ENCODE measurements at regions not wholly inside any gene's neighbourhood (a gene's known extent, or its start where the extent isn't known, plus 50 kb on each side); places are given as distances from the start of the nearest gene placed in this dataset.
"Not testable (repeated sequence)": the region's sequence is repeated elsewhere in the genome, so short reads cannot be mapped to it uniquely, and the experiment has no call there.

DNA sequence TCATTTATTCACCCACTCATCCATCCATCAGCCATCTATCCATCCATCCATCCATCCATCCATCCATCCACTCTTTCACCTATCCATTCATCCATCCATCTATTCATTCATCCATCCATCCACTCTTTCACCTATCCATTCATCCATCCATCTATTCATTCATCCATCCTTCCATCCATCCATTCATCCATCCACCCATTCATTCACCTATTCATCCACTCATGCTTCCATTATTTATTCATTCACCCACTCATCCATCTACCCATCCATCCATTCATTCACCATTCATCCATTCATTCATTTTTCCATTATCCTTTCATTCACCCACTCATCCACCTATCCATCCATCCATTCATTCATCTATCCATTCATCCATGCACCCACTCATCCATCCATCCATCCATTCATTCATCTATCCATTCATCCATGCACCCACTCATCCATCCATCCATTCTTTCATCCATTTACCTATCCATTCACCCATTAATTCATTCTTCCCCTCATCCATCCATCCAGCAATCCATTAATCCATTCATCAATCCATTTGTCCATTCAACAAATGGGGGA lies 360.9 kb downstream of the ADGRD1 start:
- DNase-seq: no peak

DNA sequence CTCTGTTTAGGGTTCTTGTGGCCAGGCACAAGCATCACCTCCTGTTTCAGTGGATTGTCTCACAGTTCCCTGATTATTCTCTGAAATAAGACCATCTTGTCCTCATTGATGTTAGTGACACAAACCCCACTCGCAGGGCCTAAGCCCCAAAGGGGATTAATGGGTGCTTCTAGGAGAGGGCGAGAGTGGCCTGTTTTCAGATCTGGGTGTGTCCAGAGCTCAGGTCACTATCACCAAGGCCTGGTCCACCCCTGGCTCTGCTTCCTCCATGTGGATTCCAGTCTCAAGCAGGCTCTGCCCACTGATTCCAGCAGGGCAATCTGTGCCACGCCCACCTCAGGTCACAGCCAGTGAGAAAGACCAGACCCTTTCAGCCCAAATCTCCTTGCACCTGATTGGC lies 361.9 kb downstream of the ADGRD1 start:
- DNase-seq: no peak

DNA sequence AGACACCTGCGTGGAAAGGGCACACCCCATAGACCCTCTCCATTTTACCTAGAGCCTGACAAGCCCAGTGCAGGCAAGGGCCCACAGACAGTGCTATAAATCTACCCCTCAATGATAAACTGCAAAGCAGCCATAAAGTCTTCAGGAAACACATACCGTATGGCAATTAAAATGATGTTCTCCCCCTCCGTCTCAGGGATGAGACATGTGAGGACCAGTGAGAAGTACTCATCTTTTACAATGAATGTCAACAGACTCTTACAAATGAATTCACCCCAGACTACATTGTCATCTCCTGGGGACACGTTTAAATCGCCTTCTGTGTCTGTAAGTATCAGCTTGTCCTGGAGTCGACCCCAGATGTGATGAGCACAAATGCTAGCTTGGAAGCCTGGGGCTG lies 362.7 kb downstream of the ADGRD1 start:
- DNase-seq: no peak

- DNase-seq: no peak
Measured at GRCh38 chr12:131318045-131318685, 364.5 kb downstream of the ADGRD1 start.

DNA sequence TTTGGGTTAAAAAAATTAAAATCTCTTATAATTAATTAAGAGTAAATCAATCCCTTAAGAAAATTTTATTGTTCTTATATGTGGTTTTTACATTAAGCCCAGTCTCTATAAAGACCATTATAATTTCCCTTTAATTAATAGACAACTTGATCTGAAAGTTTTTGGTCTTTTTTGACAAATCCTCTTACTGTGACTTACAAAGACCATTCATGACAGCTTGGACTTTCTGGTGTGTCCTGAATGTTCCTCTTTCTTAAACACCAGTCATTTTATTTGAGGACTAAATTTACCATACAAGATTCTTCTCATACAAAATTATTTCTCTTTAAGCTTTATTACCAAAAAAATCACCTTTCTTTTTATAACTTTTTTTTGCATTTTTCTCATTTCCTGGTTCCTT lies 368.3 kb downstream of the ADGRD1 start:
- no peak for DNase-seq

- not testable (repeated sequence) for DNase-seq
Measured at GRCh38 chr12:131322460-131322859, 368.8 kb downstream of the ADGRD1 start.

DNA sequence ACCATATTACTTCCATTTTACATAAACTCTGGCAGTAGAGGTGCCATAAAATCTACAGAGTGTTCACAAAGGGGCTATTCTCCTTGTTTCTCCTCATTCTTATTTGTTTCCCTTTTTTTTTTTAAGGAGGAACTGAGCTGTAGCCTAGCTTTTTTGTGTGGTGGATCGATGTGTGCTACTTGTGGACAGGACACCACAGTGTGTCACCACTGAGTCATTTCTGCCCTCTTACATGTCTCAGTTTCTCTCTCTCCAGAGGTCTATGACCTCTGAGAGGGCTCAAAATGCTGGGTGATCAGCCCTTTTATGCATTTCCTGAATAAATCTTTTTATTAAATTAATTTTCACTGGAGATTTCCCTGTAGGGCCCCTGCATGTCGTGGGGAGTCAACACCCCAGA lies 370.2 kb downstream of the ADGRD1 start:
- no peak for DNase-seq

GRCh38 chr12:131327521-131328488 lies 374.1 kb downstream of the ADGRD1 start:
- DNase-seq: peak in 1 of 14 donors; percentile 5

DNA sequence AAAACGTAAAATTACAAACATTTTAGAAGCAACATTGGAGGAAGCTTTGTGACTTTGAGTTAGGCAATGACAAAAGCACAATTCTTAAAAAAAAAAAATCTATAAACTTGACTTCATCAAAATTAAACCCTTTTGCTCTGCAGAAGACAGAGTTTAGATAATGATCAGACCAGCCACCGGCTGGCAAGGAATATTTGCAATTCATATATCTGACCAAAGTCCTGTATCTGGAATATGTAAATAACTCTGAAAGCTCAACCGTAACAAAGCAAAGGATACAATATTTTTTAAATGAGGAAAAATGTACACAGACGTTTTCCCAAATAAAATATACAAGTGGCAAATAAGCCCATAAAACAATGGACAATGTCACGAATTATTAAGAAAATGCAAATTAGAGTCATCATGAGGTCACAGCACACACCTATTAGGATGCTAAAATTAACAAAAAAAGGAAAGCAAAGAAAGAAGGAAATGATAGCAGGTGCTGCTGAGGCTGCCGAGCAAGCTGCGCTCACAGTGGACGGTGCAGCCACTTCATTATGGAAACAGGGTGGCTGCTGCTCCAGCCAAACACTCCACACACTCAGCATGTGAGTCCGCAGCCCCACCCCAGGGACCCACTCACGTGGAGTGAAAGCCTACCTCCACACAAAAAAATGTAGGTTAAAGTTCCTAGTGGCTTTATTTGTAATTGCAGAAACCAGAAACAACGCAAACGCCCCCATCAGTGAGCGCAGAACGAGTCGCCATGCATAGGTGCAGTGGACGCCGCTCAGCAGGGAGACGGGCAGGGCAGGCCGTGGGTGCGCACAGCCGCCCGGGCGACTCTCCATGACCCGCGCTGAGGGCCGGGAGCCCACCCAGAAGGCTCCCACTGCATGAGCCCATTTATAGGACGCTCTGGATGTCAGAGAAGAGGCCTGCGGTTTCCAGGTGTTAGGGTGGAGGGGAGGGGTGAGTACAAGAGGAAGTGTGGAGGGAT lies 375.4 kb downstream of the ADGRD1 start:
- not testable (repeated sequence) for DNase-seq

GRCh38 chr12:131330106-131330815 lies 376.6 kb downstream of the ADGRD1 start:
- DNase-seq: no peak

DNA sequence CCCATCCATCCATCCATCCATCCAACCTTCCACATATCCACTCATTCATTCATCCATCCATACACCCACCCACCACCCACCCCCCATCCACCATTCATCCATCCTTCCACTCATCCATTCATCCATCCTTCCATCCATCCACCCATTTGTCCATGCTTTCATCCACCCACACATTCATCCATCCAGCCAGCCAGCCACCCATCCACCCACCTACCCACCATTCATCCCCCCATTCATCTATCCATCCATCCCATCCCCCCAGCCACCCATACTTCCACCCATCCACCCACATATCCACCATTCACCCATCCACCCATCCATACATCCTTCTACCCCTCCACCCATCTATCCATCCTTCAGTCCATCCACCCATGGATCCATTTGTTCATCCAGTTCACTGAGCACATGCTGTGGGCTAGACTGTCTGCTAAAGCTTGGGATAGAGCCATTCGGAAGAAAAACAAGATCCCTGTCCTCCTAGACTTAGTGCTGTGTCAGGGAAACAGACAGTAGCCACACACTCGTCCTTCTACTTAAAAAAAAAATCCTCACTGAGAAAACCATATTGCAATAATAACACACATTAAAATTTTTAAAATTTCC lies 377.5 kb downstream of the ADGRD1 start:
- no peak for DNase-seq

DNA sequence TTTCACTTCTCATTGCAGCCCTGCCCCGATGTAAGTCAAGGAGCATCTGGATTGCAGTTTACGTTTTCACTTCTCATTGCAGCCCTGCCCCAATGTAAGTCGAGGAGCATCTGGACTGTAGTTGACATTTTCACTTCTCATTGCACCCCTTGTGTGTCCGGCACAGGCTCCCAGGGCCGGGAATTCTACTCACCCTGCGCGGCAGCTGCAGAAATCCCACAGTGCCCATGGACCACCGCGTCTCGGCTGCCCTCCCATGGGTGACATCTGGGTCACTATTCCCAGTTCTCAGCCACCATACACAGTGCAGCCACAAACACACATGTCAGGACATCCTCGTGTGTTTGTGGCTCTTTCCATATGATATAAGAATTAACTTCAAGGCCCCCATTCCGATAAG lies 378.5 kb downstream of the ADGRD1 start:
- no peak for DNase-seq

DNA sequence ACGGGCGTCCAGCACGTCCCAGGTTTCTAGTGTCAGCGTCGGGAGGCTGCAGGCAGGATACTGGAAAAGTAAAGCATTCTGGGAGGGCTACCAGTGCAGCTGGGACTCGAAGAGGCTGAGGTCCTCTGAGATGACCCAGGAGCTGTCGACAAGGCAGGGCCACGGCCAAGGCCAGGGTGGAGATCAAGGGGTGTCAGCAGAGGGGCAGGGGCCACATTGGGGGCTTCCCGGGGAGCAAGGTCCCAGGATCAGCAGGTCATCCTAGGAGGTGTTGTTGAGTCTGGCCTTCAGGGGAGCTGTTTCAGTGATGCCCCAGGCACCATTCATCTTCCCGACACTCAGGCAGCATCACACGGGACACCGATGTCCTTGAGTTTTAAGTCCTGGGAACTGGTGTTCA lies 377.8 kb upstream of the SFSWAP start:
- no peak for DNase-seq

DNA sequence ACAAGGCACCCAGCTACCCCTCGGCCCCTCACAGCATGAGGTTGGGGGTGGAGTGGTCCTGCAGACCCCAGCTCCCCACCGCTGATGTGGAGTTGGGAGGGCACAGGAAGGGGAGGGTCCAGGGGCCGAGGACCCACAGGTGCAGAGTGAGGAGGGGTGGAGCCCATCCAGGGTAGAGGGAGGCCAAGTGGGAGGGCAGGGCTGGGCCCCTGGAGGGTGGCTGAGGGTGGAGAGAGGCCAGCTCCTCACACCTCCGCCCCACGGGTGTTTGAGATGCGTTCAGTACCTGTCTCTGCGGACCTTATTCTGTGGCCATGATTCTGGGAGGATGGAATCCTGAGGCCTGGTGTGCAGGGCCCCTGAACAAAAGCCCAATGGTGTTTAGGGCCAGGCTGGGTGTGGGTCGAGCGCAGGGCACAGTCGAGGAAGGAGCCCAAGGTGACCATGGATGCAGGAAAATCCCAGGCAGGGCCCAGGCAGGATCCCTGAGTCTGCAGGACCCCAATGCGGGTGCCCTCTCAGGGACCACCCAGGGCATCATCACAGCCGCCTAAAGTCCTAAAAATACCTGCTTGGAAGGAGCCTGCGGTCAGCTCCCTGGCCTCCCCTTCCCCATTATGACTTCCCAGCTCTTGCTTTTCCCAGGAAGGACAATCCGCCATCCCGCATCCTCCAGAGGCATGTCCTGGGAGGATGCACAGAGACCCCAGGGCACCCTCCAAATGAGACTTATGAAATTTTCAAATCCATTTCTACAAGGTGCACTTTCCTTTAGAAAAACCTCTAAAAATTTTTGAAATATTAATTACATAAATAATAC lies 377.1 kb upstream of the SFSWAP start:
- DNase-seq: no peak

DNA sequence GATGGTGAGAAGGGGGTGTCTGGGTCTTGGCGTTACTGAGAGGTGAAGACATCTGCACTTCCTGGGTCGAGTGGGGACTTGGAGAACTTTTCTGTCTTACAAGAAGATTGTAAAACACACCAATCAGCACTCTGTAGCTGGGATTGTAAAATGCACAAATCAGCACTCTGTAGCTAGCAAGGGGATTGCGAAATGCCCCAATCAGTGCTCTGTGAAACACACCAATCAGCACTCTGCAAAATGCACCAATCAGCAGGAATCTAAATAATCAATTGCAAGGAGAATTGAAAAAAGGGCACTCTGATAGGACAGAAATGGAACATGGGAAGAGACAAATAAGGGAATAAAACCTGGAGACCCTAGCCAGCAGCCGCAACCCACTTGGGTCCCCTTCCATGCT lies 376.1 kb upstream of the SFSWAP start:
- no peak for DNase-seq

- no peak for DNase-seq
Measured at GRCh38 chr12:131335456-131335855, 375.4 kb upstream of the SFSWAP start.

GRCh38 chr12:131337861-131338260 lies 373.0 kb upstream of the SFSWAP start:
- DNase-seq: not testable (repeated sequence)

DNA sequence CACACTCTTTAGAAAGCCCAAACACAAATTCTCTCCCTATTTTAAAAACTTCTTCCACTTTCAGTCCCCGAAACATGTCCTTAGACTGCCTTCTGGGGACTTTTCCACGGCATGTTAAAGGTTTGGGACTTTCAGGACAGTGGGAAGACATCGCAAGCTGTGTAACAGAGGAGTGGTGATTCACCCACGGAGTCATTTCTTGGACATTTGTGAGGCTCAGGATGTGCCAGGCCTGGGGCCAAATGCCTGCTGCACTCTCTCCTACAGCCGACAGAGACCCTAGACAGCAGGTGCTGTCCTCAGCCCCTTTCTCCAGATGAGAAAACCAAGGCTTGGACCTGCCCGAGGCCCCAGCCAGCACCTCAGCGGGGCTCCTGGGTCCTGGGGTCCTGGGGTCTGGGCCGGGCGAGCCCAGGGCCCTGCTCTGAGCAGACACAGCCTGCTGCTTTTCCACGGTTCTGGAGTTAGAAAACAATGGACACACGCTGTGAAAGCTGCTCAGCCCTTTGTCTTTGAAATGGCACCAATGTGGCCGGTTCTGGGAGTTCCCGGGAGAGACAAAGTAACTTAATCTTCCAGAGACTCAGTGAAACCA lies 370.2 kb upstream of the SFSWAP start:
- DNase-seq: no peak

DNA sequence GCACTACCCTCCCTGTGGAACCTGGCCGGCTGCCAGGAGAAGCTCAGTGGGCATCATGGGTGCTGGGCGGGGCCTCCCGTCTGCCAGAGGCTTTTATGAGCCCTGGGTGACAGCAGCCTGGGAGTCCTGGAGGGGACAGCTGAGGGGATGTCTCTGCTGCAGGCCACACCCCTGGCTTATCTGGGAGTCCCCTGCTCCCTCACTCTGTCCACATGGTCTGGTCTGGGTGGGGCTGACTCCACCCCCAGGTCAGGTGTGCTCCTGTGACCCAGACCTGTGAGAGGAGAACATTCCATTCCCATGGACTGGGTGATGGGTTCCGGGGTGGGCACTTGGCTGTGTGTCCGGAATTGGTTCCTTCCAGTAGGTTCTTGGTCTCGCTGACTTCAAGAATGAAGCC lies 369.3 kb upstream of the SFSWAP start:
- DNase-seq: not testable (repeated sequence)

DNA sequence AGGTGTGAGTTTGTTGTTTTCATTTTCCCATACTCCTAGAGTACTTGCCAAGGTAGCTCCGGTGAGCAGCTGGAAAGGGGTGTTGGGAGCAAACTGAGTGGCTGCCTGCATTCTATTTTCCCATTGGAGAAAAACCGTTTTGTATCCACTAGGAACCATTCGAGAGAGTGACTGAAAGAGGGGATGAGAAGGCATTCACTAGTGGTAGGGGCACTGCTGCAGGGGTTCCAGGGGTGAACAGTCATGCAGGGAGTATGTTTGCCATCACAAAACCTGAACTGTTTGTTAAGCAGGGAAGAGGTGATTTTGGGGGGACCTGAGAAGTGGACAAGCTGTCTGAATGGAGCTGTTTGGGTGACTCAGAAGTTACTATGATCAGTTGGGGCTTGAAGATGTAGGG lies 367.5 kb upstream of the SFSWAP start:
- not testable (repeated sequence) for DNase-seq

All from C1 segment of cervical spinal cord (tissue), 14 donors.